Transverse colon (tissue), 3 donors: ENCODE measurements at regions not wholly inside any gene's neighbourhood (a gene's known extent, or its start where the extent isn't known, plus 50 kb on each side); places are given as distances from the start of the nearest gene placed in this dataset.

Experiments
- EP300 ChIP-seq: sonication (generic); formaldehyde crosslinking; IDR thresholded peaks from one replicate; pipeline ENCODE4 v1.6.1; 2017; ENCODE audit warnings: antibody characterized with exemption, low read depth
- TF ChIP-seq, protein P1 (sequence below), 5 experiments: fragments of 200-600 bp in 3 of 5; fragments of 450-650 bp in 2 of 5; sonication (generic) in 3 of 5; IDR thresholded peaks; 1 replicate in 2 of 5; 2 replicates in 3 of 5; pipeline ENCODE4 v1.5.1; 2016 to 2017; ENCODE audit warnings: antibody characterized with exemption in 5 of 5, inconsistent platforms in 3 of 5, mild to moderate bottlenecking in 2 of 5, moderate library complexity in 1 of 5

DNA sequence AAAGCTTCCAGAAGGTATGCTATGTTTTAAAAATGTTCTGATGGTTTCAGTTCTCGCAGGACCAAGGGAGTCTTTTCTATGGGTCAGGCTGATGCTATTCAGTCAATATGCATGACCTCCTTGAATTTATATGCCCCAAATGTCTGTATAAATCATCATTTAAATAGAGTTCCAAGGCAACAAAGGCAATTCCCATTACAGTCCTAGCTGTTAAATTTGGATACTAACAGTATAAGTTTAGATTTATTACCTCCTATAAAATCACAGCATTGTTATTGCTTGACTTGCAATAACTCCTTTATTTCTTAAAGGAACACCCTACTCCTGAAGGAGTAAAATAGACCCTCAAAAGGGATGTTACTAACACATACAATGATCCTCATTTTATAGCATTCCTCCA is 387.7 kb upstream of the CHD1 start:
- no peak for TF ChIP-seq EP300
- TF ChIP-seq, protein P1, sequence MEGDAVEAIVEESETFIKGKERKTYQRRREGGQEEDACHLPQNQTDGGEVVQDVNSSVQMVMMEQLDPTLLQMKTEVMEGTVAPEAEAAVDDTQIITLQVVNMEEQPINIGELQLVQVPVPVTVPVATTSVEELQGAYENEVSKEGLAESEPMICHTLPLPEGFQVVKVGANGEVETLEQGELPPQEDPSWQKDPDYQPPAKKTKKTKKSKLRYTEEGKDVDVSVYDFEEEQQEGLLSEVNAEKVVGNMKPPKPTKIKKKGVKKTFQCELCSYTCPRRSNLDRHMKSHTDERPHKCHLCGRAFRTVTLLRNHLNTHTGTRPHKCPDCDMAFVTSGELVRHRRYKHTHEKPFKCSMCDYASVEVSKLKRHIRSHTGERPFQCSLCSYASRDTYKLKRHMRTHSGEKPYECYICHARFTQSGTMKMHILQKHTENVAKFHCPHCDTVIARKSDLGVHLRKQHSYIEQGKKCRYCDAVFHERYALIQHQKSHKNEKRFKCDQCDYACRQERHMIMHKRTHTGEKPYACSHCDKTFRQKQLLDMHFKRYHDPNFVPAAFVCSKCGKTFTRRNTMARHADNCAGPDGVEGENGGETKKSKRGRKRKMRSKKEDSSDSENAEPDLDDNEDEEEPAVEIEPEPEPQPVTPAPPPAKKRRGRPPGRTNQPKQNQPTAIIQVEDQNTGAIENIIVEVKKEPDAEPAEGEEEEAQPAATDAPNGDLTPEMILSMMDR (IDR thresholded peaks at IDR 0.05): no peak
